HG03565 (cell line): ENCODE measurements at regions not wholly inside any gene's neighbourhood (a gene's known extent, or its start where the extent isn't known, plus 50 kb on each side); places are given as distances from the start of the nearest gene placed in this dataset.

Source experiments
- ATAC-seq: cut with Tn5 transposase; IDR thresholded peaks from one replicate; pipeline ENCODE4 v1.9.1; 2021; ENCODE audit warnings: mild to moderate bottlenecking, moderate library complexity; ENCODE audit not compliant: unreplicated experiment

GRCh38 chr1:5435414-5435813 lies 556.8 kb downstream of the NPHP4 start:
- ATAC-seq: no peak

- ATAC-seq: no peak
Observed at GRCh38 chr1:5432436-5432835, 559.8 kb downstream of the NPHP4 start.

- ATAC-seq: no peak
Observed at GRCh38 chr1:5430911-5431697, 561.1 kb downstream of the NPHP4 start.

- ATAC-seq: no peak
Observed at GRCh38 chr1:5430136-5430535, 562.1 kb downstream of the NPHP4 start.

GRCh38 chr1:5428351-5428750 lies 563.9 kb downstream of the NPHP4 start:
- no peak for ATAC-seq

- ATAC-seq: no peak
Observed at GRCh38 chr1:5427026-5427613, 565.1 kb downstream of the NPHP4 start.

GRCh38 chr1:5424802-5425703 lies 567.2 kb downstream of the NPHP4 start:
- no peak for ATAC-seq

GRCh38 chr1:5423109-5423508 lies 569.1 kb downstream of the NPHP4 start:
- ATAC-seq: no peak

GRCh38 chr1:5419501-5419900 lies 572.7 kb downstream of the NPHP4 start:
- no peak for ATAC-seq

- no peak for ATAC-seq
Observed at GRCh38 chr1:5416518-5416917, 575.7 kb downstream of the NPHP4 start.

- no peak for ATAC-seq
Observed at GRCh38 chr1:5415606-5416005, 576.6 kb downstream of the NPHP4 start.

GRCh38 chr1:5410652-5411051 lies 581.6 kb downstream of the NPHP4 start:
- no peak for ATAC-seq

- ATAC-seq: no peak
Observed at GRCh38 chr1:5408401-5408800, 583.8 kb downstream of the NPHP4 start.

- ATAC-seq: no peak
Observed at GRCh38 chr1:5405263-5405662, 587.0 kb downstream of the NPHP4 start.

GRCh38 chr1:5404412-5405203 lies 587.6 kb downstream of the NPHP4 start:
- ATAC-seq: no peak

- ATAC-seq: no peak
Observed at GRCh38 chr1:5403935-5404334, 588.3 kb downstream of the NPHP4 start.

GRCh38 chr1:5402618-5403017 lies 589.6 kb downstream of the NPHP4 start:
- no peak for ATAC-seq

- no peak for ATAC-seq
Observed at GRCh38 chr1:5399771-5400170, 592.5 kb downstream of the NPHP4 start.

- ATAC-seq: no peak
Observed at GRCh38 chr1:5396593-5396992, 595.6 kb downstream of the NPHP4 start.

- ATAC-seq: no peak
Observed at GRCh38 chr1:5394111-5394510, 598.1 kb downstream of the NPHP4 start.

- ATAC-seq: no peak
Observed at GRCh38 chr1:5393603-5394002, 598.6 kb downstream of the NPHP4 start.
